CD14-positive monocyte (primary cell): ENCODE measurements at regions not wholly inside any gene's neighbourhood (a gene's known extent, or its start where the extent isn't known, plus 50 kb on each side); places are given as distances from the start of the nearest gene placed in this dataset.

Experiments used
- DNase-seq, 3 donors: peaks; one replicate each; pipeline ENCODE4 v3.0.0-alpha.2; 2011 to 2022
- H2AFZ ChIP-seq: 2 replicates; pipeline ENCODE4 v1.6.0; 2012; ENCODE audit warnings: mild to moderate bottlenecking, low read depth, low read length, inconsistent platforms; ENCODE audit not compliant: insufficient read depth, poor library complexity, severe bottlenecking
- H3K27ac ChIP-seq, 2 donors: 1 replicate in 1 of 2; 2 replicates in 1 of 2; pipeline ENCODE4 v1.5.1; 2012 to 2013; ENCODE audit warnings: low read length in 2 of 2, control low read depth in 1 of 2, inconsistent platforms in 1 of 2, low read depth in 1 of 2, mild to moderate bottlenecking in 1 of 2
- H3K27me3 ChIP-seq, 2 donors: one replicate each; pipeline versions ENCODE4 v1.6.0 to v1.6.1; 2011 to 2013; ENCODE audit warnings: low read length in 2 of 2; ENCODE audit not compliant: control insufficient read depth in 2 of 2, insufficient read depth in 2 of 2
- H3K36me3 ChIP-seq, 2 donors: replicated peaks in 1 of 2; 1 replicate in 1 of 2; 2 replicates in 1 of 2; pipeline versions ENCODE4 v1.5.1 to v1.6.1; 2012 to 2013; ENCODE audit warnings: low read length in 2 of 2, control low read depth in 1 of 2, inconsistent platforms in 1 of 2, mild to moderate bottlenecking in 1 of 2; ENCODE audit not compliant: insufficient read depth in 2 of 2, control insufficient read depth in 1 of 2
- H3K4me1 ChIP-seq, 2 donors: 1 replicate in 1 of 2; 2 replicates in 1 of 2; pipeline versions ENCODE4 v1.5.1 to v1.6.1; 2012 to 2013; ENCODE audit warnings: low read length in 2 of 2, control low read depth in 1 of 2, inconsistent platforms in 1 of 2, mild to moderate bottlenecking in 1 of 2, moderate library complexity in 1 of 2; ENCODE audit not compliant: insufficient read depth in 2 of 2, control insufficient read depth in 1 of 2
- H3K4me2 ChIP-seq: replicated peaks from 2 replicates; pipeline ENCODE3; 2012; ENCODE audit warnings: low read length, moderate library complexity, mild to moderate bottlenecking; ENCODE audit not compliant: poor library complexity, severe bottlenecking; ENCODE audit errors: extremely low read depth
- H3K4me3 ChIP-seq, 3 experiments: fragments of 200-600 bp in 1 of 3; sonication (generic) in 1 of 3; replicated peaks in 1 of 3; 1 replicate in 2 of 3; 2 replicates in 1 of 3; pipeline ENCODE4 v1.5.1; 2011 to 2013; ENCODE audit warnings: low read length in 3 of 3, mild to moderate bottlenecking in 3 of 3, control low read depth in 2 of 3, low read depth in 2 of 3, inconsistent platforms in 1 of 3, moderate library complexity in 1 of 3
- H3K79me2 ChIP-seq: 2 replicates; pipeline ENCODE4 v1.6.0; 2012; ENCODE audit warnings: mild to moderate bottlenecking, control low read depth, inconsistent platforms, low read length, moderate library complexity; ENCODE audit not compliant: insufficient read depth
- H3K9ac ChIP-seq: 2 replicates; pipeline ENCODE4 v1.6.0; 2017; ENCODE audit warnings: low read length, mild to moderate bottlenecking; ENCODE audit not compliant: insufficient read depth, poor library complexity, severe bottlenecking
- H3K9me3 ChIP-seq, 2 donors: replicated peaks in 1 of 2; 1 replicate in 1 of 2; 2 replicates in 1 of 2; pipeline versions ENCODE4 v1.5.1 to v1.6.1; 2012 to 2013; ENCODE audit warnings: low read length in 2 of 2, control low read depth in 1 of 2; ENCODE audit not compliant: control insufficient read depth in 1 of 2, insufficient read depth in 1 of 2
- H4K20me1 ChIP-seq: 2 replicates; pipeline ENCODE4 v1.6.0; 2012; ENCODE audit warnings: mild to moderate bottlenecking, low read length, control low read depth, moderate library complexity; ENCODE audit not compliant: insufficient read depth
- H3K27ac Mint-ChIP-seq, 7 donors: one replicate each; pipeline ENCODE4 v1.8.0; 2020; ENCODE audit warnings: mild to moderate bottlenecking in 7 of 7, mixed read lengths in 7 of 7, moderate library complexity in 6 of 7, inconsistent platforms in 2 of 7
- H3K27me3 Mint-ChIP-seq, 3 donors: one replicate each; pipeline ENCODE4 v1.8.0; 2021 to 2022; ENCODE audit warnings: low read depth in 3 of 3, mild to moderate bottlenecking in 3 of 3, mixed read lengths in 3 of 3, moderate library complexity in 3 of 3, inconsistent platforms in 1 of 3
- H3K36me3 Mint-ChIP-seq, 2 donors: one replicate each; pipeline ENCODE4 v1.8.0; 2020; ENCODE audit warnings: mixed read lengths in 2 of 2, inconsistent platforms in 1 of 2, mild to moderate bottlenecking in 1 of 2
- H3K4me1 Mint-ChIP-seq: one replicate; pipeline ENCODE4 v1.8.0; 2020; ENCODE audit warnings: mild to moderate bottlenecking, mixed read lengths
- H3K4me3 Mint-ChIP-seq, 2 donors: one replicate each; pipeline ENCODE4 v1.8.0; 2020; ENCODE audit warnings: mild to moderate bottlenecking in 2 of 2, mixed read lengths in 2 of 2, moderate library complexity in 1 of 2
- H3K9me3 Mint-ChIP-seq, 7 donors: one replicate each; pipeline ENCODE4 v1.8.0; 2020 to 2022; ENCODE audit warnings: mixed read lengths in 7 of 7, mild to moderate bottlenecking in 6 of 7, moderate library complexity in 6 of 7, inconsistent platforms in 2 of 7
- WGBS: methylation state at CpG from one replicate; pipeline ENCODE4 v1.1.5; 2013; ENCODE audit warnings: missing lambda C conversion rate; ENCODE audit not compliant: insufficient coverage; 5-methylcytosine and 5-hydroxymethylcytosine counted together
- intact Hi-C, 2 donors: fragments of 100-400 bp; cut with micrococcal nuclease; formaldehyde crosslinking; loops; one replicate each; pipeline versions ENCODE4 v1.15.0 to v1.15.1; 2023
- TF ChIP-seq, protein P1 (sequence below): fragments of 200-600 bp; IDR thresholded peaks from one replicate; pipeline ENCODE4 v1.8.0; 2022; ENCODE audit warnings: antibody characterized with exemption, mild to moderate bottlenecking

DNA sequence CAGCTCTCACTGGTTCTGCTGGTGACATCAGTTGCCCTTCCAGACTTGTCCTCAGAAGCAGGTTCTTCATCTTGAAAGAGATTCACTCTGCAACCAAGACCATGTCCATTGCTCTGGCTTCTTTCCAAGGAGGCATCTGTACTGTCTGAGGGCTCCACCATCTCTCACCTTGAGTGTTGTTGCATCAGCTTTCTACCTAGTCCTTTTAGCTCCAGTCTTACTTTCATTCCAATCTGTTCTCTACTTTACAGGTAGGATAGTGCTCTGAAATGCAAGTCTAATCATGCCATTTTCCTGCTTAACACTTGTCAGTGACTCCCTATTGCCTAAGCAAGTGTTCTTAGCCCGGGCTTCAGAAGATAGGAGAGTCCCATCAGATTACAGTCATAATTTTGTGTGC lies 117.7 kb downstream of the EN1 start:
- H3K36me3 ChIP-seq: no peaks in the 10 kb centered on the region
- Mint-ChIP-seq H3K27ac (no peak overlapping the region), H3K4me1 (no peaks in the 10 kb centered on the region), H3K36me3 (no peaks in the 10 kb centered on the region), H3K9me3 (peaks cover 0 to 3% (median 0%) of the 10 kb centered on the region in 7 donors), H3K4me3 (no peak overlapping the region), H3K27me3 (peaks cover 0 to 6% (median 5%) of the 10 kb centered on the region in 3 donors)
- no peak overlapping the region for H3K4me3 ChIP-seq
- TF ChIP-seq, protein P1, sequence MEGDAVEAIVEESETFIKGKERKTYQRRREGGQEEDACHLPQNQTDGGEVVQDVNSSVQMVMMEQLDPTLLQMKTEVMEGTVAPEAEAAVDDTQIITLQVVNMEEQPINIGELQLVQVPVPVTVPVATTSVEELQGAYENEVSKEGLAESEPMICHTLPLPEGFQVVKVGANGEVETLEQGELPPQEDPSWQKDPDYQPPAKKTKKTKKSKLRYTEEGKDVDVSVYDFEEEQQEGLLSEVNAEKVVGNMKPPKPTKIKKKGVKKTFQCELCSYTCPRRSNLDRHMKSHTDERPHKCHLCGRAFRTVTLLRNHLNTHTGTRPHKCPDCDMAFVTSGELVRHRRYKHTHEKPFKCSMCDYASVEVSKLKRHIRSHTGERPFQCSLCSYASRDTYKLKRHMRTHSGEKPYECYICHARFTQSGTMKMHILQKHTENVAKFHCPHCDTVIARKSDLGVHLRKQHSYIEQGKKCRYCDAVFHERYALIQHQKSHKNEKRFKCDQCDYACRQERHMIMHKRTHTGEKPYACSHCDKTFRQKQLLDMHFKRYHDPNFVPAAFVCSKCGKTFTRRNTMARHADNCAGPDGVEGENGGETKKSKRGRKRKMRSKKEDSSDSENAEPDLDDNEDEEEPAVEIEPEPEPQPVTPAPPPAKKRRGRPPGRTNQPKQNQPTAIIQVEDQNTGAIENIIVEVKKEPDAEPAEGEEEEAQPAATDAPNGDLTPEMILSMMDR: no peak
- H3K4me2 ChIP-seq: no peak overlapping the region
- no peaks in the 10 kb centered on the region for H3K4me1 ChIP-seq
- H2AFZ ChIP-seq: no peak overlapping the region
- no peaks in the 10 kb centered on the region for H3K9me3 ChIP-seq
- DNase-seq: no peak
- intact Hi-C loops: no loop called here
- H4K20me1 ChIP-seq: no peaks in the 10 kb centered on the region
- H3K27me3 ChIP-seq: no peaks in the 10 kb centered on the region
- H3K27ac ChIP-seq: no peak overlapping the region
- H3K79me2 ChIP-seq: no peaks in the 10 kb centered on the region
- no CpG with 5 or more reads among the region's 1 CpG for WGBS
- no peak overlapping the region for H3K9ac ChIP-seq

DNA sequence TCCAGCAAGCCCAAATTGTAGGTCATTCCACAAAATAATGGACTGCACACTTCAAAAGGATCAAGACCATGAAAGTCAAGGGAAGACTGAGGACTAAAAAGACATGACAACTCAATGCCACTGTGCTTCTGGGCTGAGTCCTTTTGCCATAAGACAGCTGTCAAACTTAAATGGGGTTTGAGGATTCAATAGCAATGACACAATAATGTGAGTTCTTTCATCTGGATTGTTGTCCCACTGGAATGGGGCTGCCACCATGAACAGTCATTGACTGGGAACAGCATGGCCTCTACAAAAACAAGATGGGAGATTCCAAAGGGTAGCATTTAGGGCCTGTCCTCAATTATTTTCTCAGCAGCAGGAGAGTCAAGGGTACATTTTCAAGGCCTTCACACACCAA lies 118.5 kb downstream of the EN1 start:
- Histone ChIP-seq H4K20me1 (no peaks in the 10 kb centered on the region), H3K27ac (no peak overlapping the region), H3K9me3 (no peaks in the 10 kb centered on the region), H3K4me2 (no peak overlapping the region), H3K9ac (no peak overlapping the region), H3K36me3 (no peaks in the 10 kb centered on the region), H3K4me1 (no peaks in the 10 kb centered on the region), H3K79me2 (no peaks in the 10 kb centered on the region), H2AFZ (no peak overlapping the region), H3K27me3 (no peaks in the 10 kb centered on the region), H3K4me3 (no peak overlapping the region)
- H3K4me1 Mint-ChIP-seq: no peaks in the 10 kb centered on the region
- no peak for DNase-seq
- peaks cover 0 to 3% (median 0%) of the 10 kb centered on the region in 7 donors for H3K9me3 Mint-ChIP-seq
- TF ChIP-seq, protein P1: no peak
- intact Hi-C loops: no loop called here
- no peaks in the 10 kb centered on the region for H3K36me3 Mint-ChIP-seq
- no peak overlapping the region for H3K4me3 Mint-ChIP-seq
- peaks cover 0 to 6% (median 5%) of the 10 kb centered on the region in 3 donors for H3K27me3 Mint-ChIP-seq
- H3K27ac Mint-ChIP-seq: no peak overlapping the region
